CD14-positive monocyte (primary cell): ENCODE measurements at regions not wholly inside any gene's neighbourhood (a gene's known extent, or its start where the extent isn't known, plus 50 kb on each side); places are given as distances from the start of the nearest gene placed in this dataset.

Experiments used
- DNase-seq, 3 donors: peaks; one replicate each; pipeline ENCODE4 v3.0.0-alpha.2; 2011 to 2022
- H2AFZ ChIP-seq: 2 replicates; pipeline ENCODE4 v1.6.0; 2012; ENCODE audit warnings: mild to moderate bottlenecking, low read depth, low read length, inconsistent platforms; ENCODE audit not compliant: insufficient read depth, poor library complexity, severe bottlenecking
- H3K27ac ChIP-seq, 2 donors: 1 replicate in 1 of 2; 2 replicates in 1 of 2; pipeline ENCODE4 v1.5.1; 2012 to 2013; ENCODE audit warnings: low read length in 2 of 2, control low read depth in 1 of 2, inconsistent platforms in 1 of 2, low read depth in 1 of 2, mild to moderate bottlenecking in 1 of 2
- H3K27me3 ChIP-seq, 2 donors: one replicate each; pipeline versions ENCODE4 v1.6.0 to v1.6.1; 2011 to 2013; ENCODE audit warnings: low read length in 2 of 2; ENCODE audit not compliant: control insufficient read depth in 2 of 2, insufficient read depth in 2 of 2
- H3K36me3 ChIP-seq, 2 donors: replicated peaks in 1 of 2; 1 replicate in 1 of 2; 2 replicates in 1 of 2; pipeline versions ENCODE4 v1.5.1 to v1.6.1; 2012 to 2013; ENCODE audit warnings: low read length in 2 of 2, control low read depth in 1 of 2, inconsistent platforms in 1 of 2, mild to moderate bottlenecking in 1 of 2; ENCODE audit not compliant: insufficient read depth in 2 of 2, control insufficient read depth in 1 of 2
- H3K4me1 ChIP-seq, 2 donors: 1 replicate in 1 of 2; 2 replicates in 1 of 2; pipeline versions ENCODE4 v1.5.1 to v1.6.1; 2012 to 2013; ENCODE audit warnings: low read length in 2 of 2, control low read depth in 1 of 2, inconsistent platforms in 1 of 2, mild to moderate bottlenecking in 1 of 2, moderate library complexity in 1 of 2; ENCODE audit not compliant: insufficient read depth in 2 of 2, control insufficient read depth in 1 of 2
- H3K4me2 ChIP-seq: replicated peaks from 2 replicates; pipeline ENCODE3; 2012; ENCODE audit warnings: low read length, moderate library complexity, mild to moderate bottlenecking; ENCODE audit not compliant: poor library complexity, severe bottlenecking; ENCODE audit errors: extremely low read depth
- H3K4me3 ChIP-seq, 3 experiments: fragments of 200-600 bp in 1 of 3; sonication (generic) in 1 of 3; replicated peaks in 1 of 3; 1 replicate in 2 of 3; 2 replicates in 1 of 3; pipeline ENCODE4 v1.5.1; 2011 to 2013; ENCODE audit warnings: low read length in 3 of 3, mild to moderate bottlenecking in 3 of 3, control low read depth in 2 of 3, low read depth in 2 of 3, inconsistent platforms in 1 of 3, moderate library complexity in 1 of 3
- H3K79me2 ChIP-seq: 2 replicates; pipeline ENCODE4 v1.6.0; 2012; ENCODE audit warnings: mild to moderate bottlenecking, control low read depth, inconsistent platforms, low read length, moderate library complexity; ENCODE audit not compliant: insufficient read depth
- H3K9ac ChIP-seq: 2 replicates; pipeline ENCODE4 v1.6.0; 2017; ENCODE audit warnings: low read length, mild to moderate bottlenecking; ENCODE audit not compliant: insufficient read depth, poor library complexity, severe bottlenecking
- H3K9me3 ChIP-seq, 2 donors: replicated peaks in 1 of 2; 1 replicate in 1 of 2; 2 replicates in 1 of 2; pipeline versions ENCODE4 v1.5.1 to v1.6.1; 2012 to 2013; ENCODE audit warnings: low read length in 2 of 2, control low read depth in 1 of 2; ENCODE audit not compliant: control insufficient read depth in 1 of 2, insufficient read depth in 1 of 2
- H4K20me1 ChIP-seq: 2 replicates; pipeline ENCODE4 v1.6.0; 2012; ENCODE audit warnings: mild to moderate bottlenecking, low read length, control low read depth, moderate library complexity; ENCODE audit not compliant: insufficient read depth
- H3K27ac Mint-ChIP-seq, 7 donors: one replicate each; pipeline ENCODE4 v1.8.0; 2020; ENCODE audit warnings: mild to moderate bottlenecking in 7 of 7, mixed read lengths in 7 of 7, moderate library complexity in 6 of 7, inconsistent platforms in 2 of 7
- H3K27me3 Mint-ChIP-seq, 3 donors: one replicate each; pipeline ENCODE4 v1.8.0; 2021 to 2022; ENCODE audit warnings: low read depth in 3 of 3, mild to moderate bottlenecking in 3 of 3, mixed read lengths in 3 of 3, moderate library complexity in 3 of 3, inconsistent platforms in 1 of 3
- H3K36me3 Mint-ChIP-seq, 2 donors: one replicate each; pipeline ENCODE4 v1.8.0; 2020; ENCODE audit warnings: mixed read lengths in 2 of 2, inconsistent platforms in 1 of 2, mild to moderate bottlenecking in 1 of 2
- H3K4me1 Mint-ChIP-seq: one replicate; pipeline ENCODE4 v1.8.0; 2020; ENCODE audit warnings: mild to moderate bottlenecking, mixed read lengths
- H3K4me3 Mint-ChIP-seq, 2 donors: one replicate each; pipeline ENCODE4 v1.8.0; 2020; ENCODE audit warnings: mild to moderate bottlenecking in 2 of 2, mixed read lengths in 2 of 2, moderate library complexity in 1 of 2
- H3K9me3 Mint-ChIP-seq, 7 donors: one replicate each; pipeline ENCODE4 v1.8.0; 2020 to 2022; ENCODE audit warnings: mixed read lengths in 7 of 7, mild to moderate bottlenecking in 6 of 7, moderate library complexity in 6 of 7, inconsistent platforms in 2 of 7
- CTCF ChIP-seq: fragments of 200-600 bp; IDR thresholded peaks from one replicate; pipeline ENCODE4 v1.8.0; 2022; ENCODE audit warnings: antibody characterized with exemption, mild to moderate bottlenecking
- WGBS: methylation state at CpG from one replicate; pipeline ENCODE4 v1.1.5; 2013; ENCODE audit warnings: missing lambda C conversion rate; ENCODE audit not compliant: insufficient coverage; 5-methylcytosine and 5-hydroxymethylcytosine counted together
- intact Hi-C, 2 donors: fragments of 100-400 bp; cut with micrococcal nuclease; formaldehyde crosslinking; loops; one replicate each; pipeline versions ENCODE4 v1.15.0 to v1.15.1; 2023

- H3K9ac ChIP-seq: no peak overlapping the region
- H3K79me2 ChIP-seq: no peaks in the 10 kb centered on the region
- no peaks in the 10 kb centered on the region for H3K27me3 ChIP-seq
- Mint-ChIP-seq H3K4me3 (no peak overlapping the region), H3K4me1 (no peaks in the 10 kb centered on the region), H3K27me3 (peaks cover 2 to 3% (median 2%) of the 10 kb centered on the region in 3 donors), H3K9me3 (peaks cover 0 to 14% (median 8%) of the 10 kb centered on the region in 7 donors), H3K27ac (no peak overlapping the region), H3K36me3 (no peaks in the 10 kb centered on the region)
- no peaks in the 10 kb centered on the region for H3K4me1 ChIP-seq
- no peak for TF ChIP-seq CTCF
- WGBS: 50% methylated on average over 3 of the region's 3 CpGs
- H3K4me3 ChIP-seq: no peak overlapping the region
- H3K36me3 ChIP-seq: no peaks in the 10 kb centered on the region
- intact Hi-C loops: no loop called here
- H3K9me3 ChIP-seq: peaks cover 3 to 8% of the 10 kb centered on the region in 2 donors
- H3K4me2 ChIP-seq: no peak overlapping the region
- no peak overlapping the region for H3K27ac ChIP-seq
- no peak for DNase-seq
- no peaks in the 10 kb centered on the region for H4K20me1 ChIP-seq
- no peak overlapping the region for H2AFZ ChIP-seq
Observed at GRCh38 chr15:85972805-85973540, 106.7 kb upstream of the AGBL1 start.

- H3K4me3 ChIP-seq: no peak overlapping the region
- Mint-ChIP-seq H3K4me1 (no peaks in the 10 kb centered on the region), H3K27ac (no peak overlapping the region), H3K4me3 (no peak overlapping the region), H3K27me3 (peaks cover 1 to 3% (median 2%) of the 10 kb centered on the region in 3 donors), H3K36me3 (no peaks in the 10 kb centered on the region), H3K9me3 (peaks cover 0 to 18% (median 8%) of the 10 kb centered on the region in 7 donors)
- no peak overlapping the region for H3K4me2 ChIP-seq
- no peak overlapping the region for H3K9ac ChIP-seq
- no peaks in the 10 kb centered on the region for H3K79me2 ChIP-seq
- no peaks in the 10 kb centered on the region for H3K36me3 ChIP-seq
- H4K20me1 ChIP-seq: no peaks in the 10 kb centered on the region
- TF ChIP-seq CTCF: no peak
- intact Hi-C loops: no loop called here
- no peak overlapping the region for H3K27ac ChIP-seq
- DNase-seq: no peak
- no peak overlapping the region for H2AFZ ChIP-seq
- H3K9me3 ChIP-seq: peaks cover 3 to 8% of the 10 kb centered on the region in 2 donors
- H3K4me1 ChIP-seq: no peaks in the 10 kb centered on the region
- WGBS: 75% methylated on average over 4 of the region's 8 CpGs
- no peaks in the 10 kb centered on the region for H3K27me3 ChIP-seq
Observed at GRCh38 chr15:85973584-85974347, 105.9 kb upstream of the AGBL1 start.
